ENCODE measurements at regions not wholly inside any gene's neighbourhood (a gene's known extent, or its start where the extent isn't known, plus 50 kb on each side); places are given as distances from the start of the nearest gene placed in this dataset.

- TF ChIP-seq CTCF (IDR thresholded peaks at IDR 0.05) (no peak), POLR2A (IDR thresholded peaks at IDR 0.05) (no peak)
Observed at GRCh38 chr10:53076948-53077347, 304.4 kb upstream of the MBL2 start.
